HG03342 (cell line): ENCODE measurements at regions not wholly inside any gene's neighbourhood (a gene's known extent, or its start where the extent isn't known, plus 50 kb on each side); places are given as distances from the start of the nearest gene placed in this dataset.

Experiments used
- ATAC-seq: cut with Tn5 transposase; IDR thresholded peaks from one replicate; pipeline ENCODE4 v1.9.1; 2021; ENCODE audit warnings: mild to moderate bottlenecking, moderate library complexity; ENCODE audit not compliant: unreplicated experiment

- ATAC-seq = no peak
These were observed 714.2 kb upstream of the C9orf72 start for GRCh38 chr9:28287455-28287854.

- no peak for ATAC-seq
These were observed 716.5 kb upstream of the C9orf72 start for GRCh38 chr9:28289746-28290145.

- no peak for ATAC-seq
These were observed 720.2 kb upstream of the C9orf72 start for GRCh38 chr9:28293369-28294090.

- ATAC-seq = no peak
These were observed 728.0 kb upstream of the C9orf72 start for GRCh38 chr9:28301281-28301680.

DNA sequence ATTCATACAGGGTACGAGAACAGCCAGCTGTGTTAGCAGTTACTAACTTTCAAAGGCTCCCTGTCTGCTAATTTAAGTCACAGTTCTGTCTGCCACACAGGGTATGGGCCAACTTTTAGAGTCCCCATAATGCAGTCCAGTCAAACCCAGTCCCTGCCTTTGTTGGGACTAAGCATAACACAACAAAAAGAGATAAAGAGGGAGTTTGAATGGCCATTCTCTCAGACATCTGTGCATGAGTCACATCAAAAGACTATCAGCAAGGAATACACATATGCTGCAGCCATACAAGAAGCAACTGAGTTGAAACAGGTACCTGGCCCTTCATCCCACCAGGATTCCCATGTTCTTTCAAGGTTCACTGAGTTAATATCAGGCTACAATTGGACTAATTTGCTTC, 744.5 kb upstream of the C9orf72 start:
- ATAC-seq = no peak

DNA sequence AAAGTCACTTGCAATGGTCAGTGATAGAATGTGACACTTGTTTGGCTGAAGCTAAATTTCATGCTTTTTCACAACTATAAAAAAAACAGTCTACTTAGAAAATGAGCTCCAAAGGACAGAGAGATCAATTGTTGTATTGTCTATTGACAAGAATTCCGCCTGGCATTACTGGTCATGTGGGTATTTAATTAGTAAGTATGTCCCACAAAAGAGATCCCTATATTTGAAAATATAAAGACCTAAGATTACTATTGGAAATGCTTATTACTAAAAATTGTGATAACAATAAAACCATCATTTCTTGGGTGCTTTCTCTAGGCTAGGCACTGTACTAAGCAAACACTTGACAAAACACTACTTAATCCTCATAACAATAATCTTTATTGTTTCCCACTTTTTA, 745.2 kb upstream of the C9orf72 start:
- no peak for ATAC-seq

DNA sequence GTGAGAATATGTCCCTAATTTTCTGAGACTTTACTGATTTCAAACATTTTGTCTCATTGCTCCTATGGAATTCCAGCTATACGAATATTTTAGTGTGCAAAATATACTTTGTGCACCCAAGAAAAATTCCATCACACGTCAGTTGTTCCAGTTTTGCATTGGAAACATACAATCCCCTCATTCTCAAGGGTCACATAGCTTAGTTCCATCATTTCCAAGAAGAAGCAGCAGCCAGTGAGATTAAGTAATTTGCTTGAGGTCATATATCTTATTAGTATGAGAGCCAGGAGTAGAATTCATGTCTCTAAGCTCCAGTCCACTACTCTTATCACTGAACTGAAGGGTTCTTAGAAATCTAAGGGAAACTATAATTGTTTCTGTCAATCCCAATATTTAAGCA, 746.7 kb upstream of the C9orf72 start:
- ATAC-seq = no peak

- ATAC-seq = no peak
These were observed 747.3 kb upstream of the C9orf72 start for GRCh38 chr9:28320616-28321015.

DNA sequence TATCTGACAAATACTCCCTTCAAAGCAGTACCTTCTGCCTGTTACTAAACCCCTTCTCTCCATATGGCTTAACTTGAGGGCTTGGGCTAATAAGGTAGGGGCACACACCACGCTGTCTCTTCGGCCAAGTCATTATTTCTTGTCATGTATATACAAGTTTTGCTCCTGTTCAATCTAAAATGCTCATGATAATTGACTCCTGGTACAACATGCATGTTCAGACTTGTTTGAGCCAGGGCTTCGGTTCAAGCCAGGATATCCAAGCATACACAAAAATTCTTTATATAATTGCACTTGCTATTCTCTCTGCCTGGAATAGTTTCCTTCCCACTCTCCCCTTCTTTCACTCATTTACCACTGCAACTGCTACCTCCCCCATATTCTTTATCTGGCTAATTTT, 756.0 kb upstream of the C9orf72 start:
- no peak for ATAC-seq

GRCh38 chr9:28332648-28333047, 759.4 kb upstream of the C9orf72 start:
- ATAC-seq = no peak

DNA sequence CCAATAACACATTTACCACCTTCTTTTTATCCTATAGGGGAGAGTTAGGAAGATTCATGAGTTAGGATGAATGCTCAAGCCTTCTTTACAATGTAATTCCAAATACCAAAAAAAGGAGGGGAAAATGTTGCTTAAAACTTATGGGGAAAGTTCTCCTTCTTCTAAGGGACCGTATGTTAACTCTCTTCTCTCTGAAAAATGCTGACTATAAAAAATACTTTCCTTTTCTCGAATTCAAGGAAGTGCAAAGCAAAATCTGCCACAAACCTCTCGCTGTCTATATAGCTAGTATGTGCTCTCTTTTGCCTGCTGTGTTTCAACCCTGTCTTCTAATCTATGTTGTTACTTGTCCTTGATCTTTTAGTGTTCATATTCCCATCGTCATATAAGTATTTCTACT, 768.6 kb upstream of the C9orf72 start:
- no peak for ATAC-seq

- ATAC-seq = no peak
These were observed 769.6 kb upstream of the C9orf72 start for GRCh38 chr9:28342815-28343338.

DNA sequence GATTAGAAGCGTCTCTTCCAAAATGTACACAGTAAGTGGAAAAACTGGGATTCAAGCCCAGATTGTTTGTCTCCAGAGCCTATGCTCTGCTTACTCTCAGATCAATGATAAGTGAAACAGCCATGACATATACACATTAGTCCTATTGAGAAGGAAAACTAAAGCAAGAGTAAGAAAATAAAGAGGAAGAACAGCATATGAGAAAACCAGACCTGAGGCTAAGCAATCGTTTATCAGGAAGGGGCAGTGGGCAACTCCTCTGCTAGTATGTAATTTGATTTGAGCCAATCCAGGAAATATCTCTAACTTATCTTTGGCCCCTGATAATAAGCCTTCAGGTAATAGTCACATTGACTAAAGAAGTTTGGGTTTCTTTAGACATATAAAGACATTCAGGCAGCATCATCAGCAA, 789.9 kb upstream of the C9orf72 start:
- no peak for ATAC-seq

GRCh38 chr9:28365020-28365640, 791.8 kb upstream of the C9orf72 start:
- no peak for ATAC-seq

- ATAC-seq = no peak
These were observed 792.4 kb upstream of the C9orf72 start for GRCh38 chr9:28365728-28366127.

- ATAC-seq = no peak
These were observed 805.0 kb upstream of the C9orf72 start for GRCh38 chr9:28378231-28378630.

DNA sequence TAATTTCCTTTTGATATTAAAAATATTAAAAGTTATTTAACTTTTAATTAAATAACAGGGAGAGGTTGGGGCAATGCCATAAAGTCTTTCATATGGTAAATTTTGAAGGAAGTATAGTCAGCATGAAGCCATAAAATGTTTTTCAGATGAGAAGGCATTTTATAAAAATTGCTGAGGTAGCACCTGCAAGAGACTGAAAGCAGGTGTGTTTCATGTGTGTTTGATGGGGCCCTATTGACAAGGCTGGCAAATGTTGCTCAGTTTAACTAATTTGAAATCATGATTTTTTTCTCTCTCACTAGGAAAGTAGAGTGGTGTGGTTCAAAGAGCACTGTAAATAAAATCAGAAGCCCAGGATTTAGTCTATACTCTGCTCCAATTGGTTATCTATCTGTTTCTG, 805.8 kb upstream of the C9orf72 start:
- no peak for ATAC-seq

DNA sequence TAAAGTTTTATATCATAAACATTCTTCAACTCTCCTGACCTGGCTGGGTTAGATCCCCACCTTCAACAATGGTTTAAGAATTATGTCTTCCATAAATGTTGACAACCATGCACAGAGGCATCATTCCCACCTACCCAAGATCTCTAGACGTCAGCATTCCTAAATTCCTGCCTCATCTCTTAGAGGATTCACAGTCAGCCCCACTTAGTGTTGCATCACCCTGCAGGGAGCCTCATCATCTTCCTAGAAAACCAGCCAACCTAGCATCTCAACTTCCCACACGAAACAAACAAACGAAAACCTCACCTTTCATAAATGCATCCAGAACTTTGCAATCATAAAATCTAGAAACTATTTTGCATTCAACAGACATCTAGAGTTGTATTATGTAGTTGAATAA, 816.1 kb upstream of the C9orf72 start:
- no peak for ATAC-seq

- ATAC-seq = no peak
These were observed 821.5 kb upstream of the C9orf72 start for GRCh38 chr9:28394774-28395173.

- no peak for ATAC-seq
These were observed 822.8 kb upstream of the C9orf72 start for GRCh38 chr9:28396058-28396457.

GRCh38 chr9:28407351-28407750, 834.1 kb upstream of the C9orf72 start:
- ATAC-seq = no peak

- no peak for ATAC-seq
These were observed 836.6 kb upstream of the C9orf72 start for GRCh38 chr9:28409919-28410318.

- no peak for ATAC-seq
These were observed 837.1 kb upstream of the C9orf72 start for GRCh38 chr9:28410411-28410810.
